H9 (cell line): ENCODE measurements at regions not wholly inside any gene's neighbourhood (a gene's known extent, or its start where the extent isn't known, plus 50 kb on each side); places are given as distances from the start of the nearest gene placed in this dataset.

Experiments
- DNase-seq: peaks from one replicate; pipeline ENCODE4 v3.0.0-alpha.2; 2017
- H2AFZ ChIP-seq: one replicate; pipeline ENCODE4 v1.6.1; 2013; ENCODE audit warnings: mild to moderate bottlenecking, low read length, control low read depth, moderate library complexity
- H2AK5ac ChIP-seq: 2 replicates; pipeline ENCODE4 v1.6.1; 2013; ENCODE audit warnings: low read length, control low read depth, mixed read lengths; ENCODE audit not compliant: insufficient read length
- H2BK120ac ChIP-seq: one replicate; pipeline ENCODE4 v1.6.1; 2013; ENCODE audit warnings: low read depth, mild to moderate bottlenecking, low read length, control low read depth, inconsistent platforms; ENCODE audit not compliant: poor library complexity, severe bottlenecking
- H2BK12ac ChIP-seq: 2 replicates; pipeline ENCODE4 v1.6.1; 2013; ENCODE audit warnings: low read length, control low read depth, mixed read lengths, low read depth; ENCODE audit not compliant: insufficient read length
- H2BK15ac ChIP-seq: 2 replicates; pipeline ENCODE4 v1.6.1; 2013; ENCODE audit warnings: low read depth, low read length, control low read depth
- H2BK20ac ChIP-seq: one replicate; pipeline ENCODE4 v1.6.1; 2013; ENCODE audit warnings: low read depth, mild to moderate bottlenecking, low read length, control low read depth, inconsistent platforms; ENCODE audit not compliant: poor library complexity, severe bottlenecking
- H2BK5ac ChIP-seq: 2 replicates; pipeline ENCODE4 v1.6.1; 2013; ENCODE audit warnings: low read length, control low read depth, mixed read lengths; ENCODE audit not compliant: insufficient read length
- H3K14ac ChIP-seq: 2 replicates; pipeline ENCODE4 v1.6.1; 2013; ENCODE audit warnings: low read length, control low read depth; ENCODE audit not compliant: insufficient read depth
- H3K18ac ChIP-seq: 2 replicates; pipeline ENCODE4 v1.6.1; 2013; ENCODE audit warnings: low read depth, mild to moderate bottlenecking, mixed read lengths, low read length, control low read depth; ENCODE audit not compliant: insufficient read length
- H3K23ac ChIP-seq: 2 replicates; pipeline ENCODE4 v1.6.1; 2013; ENCODE audit warnings: low read length, control low read depth, mixed read lengths, low read depth; ENCODE audit not compliant: insufficient read length
- H3K23me2 ChIP-seq: 2 replicates; pipeline ENCODE4 v1.6.1; 2013; ENCODE audit warnings: low read depth, mild to moderate bottlenecking, mixed read lengths, low read length, control low read depth; ENCODE audit not compliant: insufficient read length, poor library complexity, severe bottlenecking
- H3K27ac ChIP-seq: 2 replicates; pipeline ENCODE4 v1.5.1; 2013; ENCODE audit warnings: low read length, control low read depth, mixed read lengths, low read depth; ENCODE audit not compliant: insufficient read length
- H3K27me3 ChIP-seq: 2 replicates; pipeline ENCODE4 v1.6.1; 2013; ENCODE audit warnings: low read length, control low read depth, inconsistent platforms; ENCODE audit not compliant: insufficient read depth
- H3K4ac ChIP-seq: 2 replicates; pipeline ENCODE4 v1.6.1; 2013; ENCODE audit warnings: low read depth, mild to moderate bottlenecking, control low read depth, inconsistent platforms, low read length, moderate library complexity
- H3K4me1 ChIP-seq: 2 replicates; pipeline ENCODE4 v1.6.1; 2013; ENCODE audit warnings: low read length, control low read depth, inconsistent platforms; ENCODE audit not compliant: insufficient read depth
- H3K4me2 ChIP-seq: 2 replicates; pipeline ENCODE4 v1.6.1; 2013; ENCODE audit warnings: low read length, control low read depth, mixed read lengths; ENCODE audit not compliant: insufficient read length, insufficient read depth
- H3K56ac ChIP-seq: 2 replicates; pipeline ENCODE4 v1.6.1; 2013; ENCODE audit warnings: low read depth, mild to moderate bottlenecking, mixed read lengths, low read length, control low read depth; ENCODE audit not compliant: insufficient read length
- H3K79me1 ChIP-seq: 2 replicates; pipeline ENCODE4 v1.6.1; 2013; ENCODE audit warnings: low read depth, mild to moderate bottlenecking, moderate library complexity, low read length, control low read depth, inconsistent platforms; ENCODE audit not compliant: insufficient read depth, poor library complexity, severe bottlenecking
- H3K79me2 ChIP-seq: 2 replicates; pipeline ENCODE4 v1.6.1; 2013; ENCODE audit warnings: low read length, control low read depth, inconsistent platforms; ENCODE audit not compliant: insufficient read depth
- H3K9ac ChIP-seq: 2 replicates; pipeline ENCODE4 v1.6.1; 2013; ENCODE audit warnings: low read length, control low read depth, mixed read lengths; ENCODE audit not compliant: insufficient read length; ENCODE audit errors: extremely low read depth
- H3K9me3 ChIP-seq: one replicate; pipeline ENCODE4 v1.6.1; 2013; ENCODE audit warnings: low read depth, low read length, inconsistent platforms; ENCODE audit not compliant: control insufficient read depth
- H3T11ph ChIP-seq: one replicate; pipeline ENCODE4 v1.6.1; 2013; ENCODE audit warnings: mild to moderate bottlenecking, low read length, control low read depth, inconsistent platforms
- H4K20me1 ChIP-seq: one replicate; pipeline ENCODE4 v1.6.1; 2013; ENCODE audit not compliant: control insufficient read depth, insufficient read length, insufficient read depth
- H4K5ac ChIP-seq: 2 replicates; pipeline ENCODE4 v1.6.1; 2013; ENCODE audit warnings: low read depth, mild to moderate bottlenecking, mixed read lengths, low read length, control low read depth; ENCODE audit not compliant: insufficient read length
- H4K8ac ChIP-seq: replicated peaks from 2 replicates; pipeline ENCODE4 v1.6.1; 2013; ENCODE audit warnings: low read length, control low read depth, mixed read lengths, low read depth; ENCODE audit not compliant: insufficient read length
- H4K91ac ChIP-seq: 2 replicates; pipeline ENCODE4 v1.6.1; 2013; ENCODE audit warnings: low read depth, mild to moderate bottlenecking, moderate library complexity, mixed read lengths, low read length, control low read depth; ENCODE audit not compliant: insufficient read length
- H3K27ac Mint-ChIP-seq, 3 experiments: 2 replicates in 2 of 3; 3 replicates in 1 of 3; pipeline ENCODE4 v1.8.0; 2020 to 2021; ENCODE audit warnings: mixed read lengths in 3 of 3, mild to moderate bottlenecking in 1 of 3, moderate library complexity in 1 of 3
- H3K27me3 Mint-ChIP-seq: 2 replicates; pipeline ENCODE4 v1.8.0; 2021; ENCODE audit warnings: low read depth, mild to moderate bottlenecking, moderate library complexity, mixed read lengths
- H3K36me3 Mint-ChIP-seq, 3 experiments: 2 replicates in 2 of 3; 3 replicates in 1 of 3; pipeline ENCODE4 v1.8.0; 2020 to 2021; ENCODE audit warnings: low read depth in 3 of 3, mixed read lengths in 3 of 3; ENCODE audit not compliant: insufficient read depth in 1 of 3
- H3K4me1 Mint-ChIP-seq, 2 experiments: 2 replicates each; pipeline ENCODE4 v1.8.0; 2020; ENCODE audit warnings: mixed read lengths in 2 of 2
- H3K4me3 Mint-ChIP-seq, 2 experiments: 2 replicates in 1 of 2; 3 replicates in 1 of 2; pipeline ENCODE4 v1.8.0; 2020 to 2021; ENCODE audit warnings: mild to moderate bottlenecking in 2 of 2, mixed read lengths in 2 of 2, moderate library complexity in 1 of 2
- H3K9me3 Mint-ChIP-seq, 2 experiments: 2 replicates in 1 of 2; 3 replicates in 1 of 2; pipeline ENCODE4 v1.8.0; 2020; ENCODE audit warnings: mild to moderate bottlenecking in 2 of 2, mixed read lengths in 2 of 2, moderate library complexity in 1 of 2
- CTCF ChIP-seq: fragments of 200-600 bp; sonication (generic); conservative IDR thresholded peaks from 3 replicates; pipeline ENCODE4 v1.8.0; 2021; ENCODE audit warnings: antibody characterized with exemption, mild to moderate bottlenecking
- WGBS: extraction: QIAGEN DNeasy Blood & Tissue Kit; methylation state at CpG from one replicate; pipeline ENCODE4 v1.1.7; 2013; ENCODE audit warnings: missing lambda C conversion rate, low lambda C conversion rate, mixed read lengths; ENCODE audit not compliant: insufficient read length; ENCODE audit errors: extremely low coverage; 5-methylcytosine and 5-hydroxymethylcytosine counted together

DNA sequence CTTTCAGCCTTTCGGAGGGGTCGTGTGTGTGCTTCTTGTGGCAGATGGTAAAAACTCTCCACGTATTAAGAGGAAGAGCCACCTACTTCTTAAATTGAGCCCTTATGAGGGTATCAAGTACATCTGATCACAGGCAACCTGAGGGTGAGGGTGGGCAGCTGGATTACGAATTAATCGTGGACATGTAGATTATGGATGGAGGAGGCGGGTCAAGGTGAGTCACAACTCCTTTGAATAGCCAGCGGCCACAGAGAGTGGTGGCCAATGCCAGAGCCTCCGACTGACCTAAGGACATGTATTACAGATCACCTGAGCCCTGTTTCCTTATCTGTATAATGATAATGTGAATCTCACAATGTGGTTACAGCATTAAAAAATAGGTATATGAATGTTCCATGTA, 1083.9 kb downstream of the SORCS3 start:
- H4K20me1 ChIP-seq = no peaks in the 10 kb centered on the region
- H3K23ac ChIP-seq = no peak overlapping the region
- H4K8ac ChIP-seq = no peak overlapping the region
- Mint-ChIP-seq H3K4me1 (peaks cover 16 to 17% of the 10 kb centered on the region in 2 experiments), H3K36me3 (peaks cover 0 to 6% (median 5%) of the 10 kb centered on the region in 3 experiments; a peak in 5 of 7 replicates), H3K27ac (no peak overlapping the region), H3K27me3 (no peaks in the 10 kb centered on the region), H3K9me3 (peaks cover 6 to 7% of the 10 kb centered on the region in 2 experiments; a peak in 4 of 5 replicates), H3K4me3 (no peak overlapping the region)
- H3K79me1 ChIP-seq = no peaks in the 10 kb centered on the region
- no peak overlapping the region for H3K27ac ChIP-seq
- H3K4me2 ChIP-seq = no peak overlapping the region
- H2AFZ ChIP-seq = no peak overlapping the region
- no peaks in the 10 kb centered on the region for H3K9me3 ChIP-seq
- H2BK15ac ChIP-seq = no peak overlapping the region
- no peak overlapping the region for H2BK12ac ChIP-seq
- H4K91ac ChIP-seq = no peak overlapping the region
- H2BK20ac ChIP-seq = no peak overlapping the region
- DNase-seq = no peak
- no peak overlapping the region for H3T11ph ChIP-seq
- H3K9ac ChIP-seq = no peak overlapping the region
- H3K14ac ChIP-seq = no peak overlapping the region
- no peaks in the 10 kb centered on the region for H3K79me2 ChIP-seq
- H3K18ac ChIP-seq = no peak overlapping the region
- no peaks in the 10 kb centered on the region for H3K23me2 ChIP-seq
- no CpG with 5 or more reads among the region's 8 CpGs for WGBS
- no peak overlapping the region for H3K4ac ChIP-seq
- H3K27me3 ChIP-seq = no peaks in the 10 kb centered on the region
- H4K5ac ChIP-seq = no peak overlapping the region
- no peak for TF ChIP-seq CTCF
- no peak overlapping the region for H3K56ac ChIP-seq
- H2AK5ac ChIP-seq = no peak overlapping the region
- no peak overlapping the region for H2BK120ac ChIP-seq
- no peak overlapping the region for H2BK5ac ChIP-seq
- peaks cover 2% of the 10 kb centered on the region; the same call in 1 of the 2 replicates for H3K4me1 ChIP-seq
